Ovary (tissue), 7 donors: ENCODE measurements at regions not wholly inside any gene's neighbourhood (a gene's known extent, or its start where the extent isn't known, plus 50 kb on each side); places are given as distances from the start of the nearest gene placed in this dataset.

ENCODE experiments used
- DNase-seq, 5 donors: peaks; one replicate each; pipeline ENCODE4 v3.0.0-alpha.2; 2019 to 2020
- H3K27ac ChIP-seq, 2 donors: fragments of 200-600 bp; one replicate each; pipeline versions ENCODE4 v1.5.1 to v1.8.0; 2019 to 2022
- H3K27me3 ChIP-seq: fragments of 200-600 bp; one replicate; pipeline ENCODE4 v1.8.0; 2022
- H3K36me3 ChIP-seq: fragments of 200-600 bp; sonication (generic); one replicate; pipeline ENCODE4 v1.5.1; 2019
- H3K4me1 ChIP-seq: one replicate; pipeline ENCODE4 v1.8.1; 2013; ENCODE audit warnings: mild to moderate bottlenecking, moderate library complexity; ENCODE audit not compliant: insufficient read depth
- H3K4me3 ChIP-seq: fragments of 200-600 bp; sonication (generic); one replicate; pipeline ENCODE4 v1.5.1; 2017
- H3K9me3 ChIP-seq, 2 donors: fragments of 200-600 bp in 1 of 2; sonication (generic) in 1 of 2; one replicate each; pipeline versions ENCODE4 v1.5.1 to v1.8.1; 2013 to 2019; ENCODE audit warnings: mild to moderate bottlenecking in 1 of 2, moderate library complexity in 1 of 2
- CTCF ChIP-seq, 3 donors: fragments of 450-650 bp in 2 of 3; fragments of 200-600 bp in 1 of 3; IDR thresholded peaks; one replicate each; pipeline versions ENCODE4 v1.5.1 to v1.8.0; 2016 to 2022; ENCODE audit warnings: antibody characterized with exemption in 3 of 3, mild to moderate bottlenecking in 1 of 3
- EP300 ChIP-seq: sonication (generic); formaldehyde crosslinking; IDR thresholded peaks from one replicate; pipeline ENCODE4 v1.6.1; 2017; ENCODE audit warnings: antibody characterized with exemption
- POLR2A ChIP-seq: fragments of 450-650 bp; IDR thresholded peaks from one replicate; pipeline ENCODE4 v1.6.1; 2017; ENCODE audit warnings: antibody characterized with exemption, mild to moderate bottlenecking, moderate library complexity
- WGBS, 3 donors: extraction: QIAGEN DNeasy Blood & Tissue Kit in 1 of 3; methylation state at CpG; one replicate each; pipeline versions ENCODE4 v1.1.5 to v1.1.7; 2013 to 2017; 5-methylcytosine and 5-hydroxymethylcytosine counted together
- intact Hi-C, 4 donors: fragments of 100-400 bp; cut with DNase I; formaldehyde crosslinking; loops; one replicate each; pipeline versions ENCODE4 v1.11.0 to v1.15.1; 2022 to 2023
- donor health status: DM: no; HTN: no; CAD: no; lungs with moderate emphysema.
- donor health status: DM: no; HTN: no; CAD: no.
- donor health status: Bipolar disorder and iron deficiency.
- donor health status: DM: no; HTN: no; CAD: no.
- donor health status: DM: yes; HTN: yes; CAD: no.

DNA sequence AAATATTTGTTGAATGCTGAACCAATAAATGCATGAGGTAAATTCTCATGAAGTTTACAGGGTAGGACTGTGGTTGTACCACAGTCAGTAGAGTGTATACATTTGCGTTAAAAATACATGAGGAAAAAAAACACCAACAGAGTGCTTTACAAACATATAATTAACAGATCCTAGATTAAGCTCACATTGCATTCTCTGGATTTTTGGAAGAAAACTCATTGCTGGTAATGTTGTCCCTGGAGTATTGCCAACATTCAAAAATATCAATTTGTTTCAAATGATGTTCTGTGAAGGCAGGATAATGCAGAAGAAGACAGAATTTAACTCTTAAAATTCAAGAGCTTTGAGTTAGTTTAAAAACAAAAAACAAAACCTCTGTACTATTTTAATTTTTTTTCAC, 95.5 kb downstream of the MBL2 start:
- H3K4me1 ChIP-seq, result no peaks in the 10 kb centered on the region
- H3K36me3 ChIP-seq, result no peaks in the 10 kb centered on the region
- H3K27me3 ChIP-seq, result no peaks in the 10 kb centered on the region
- TF ChIP-seq POLR2A (no peak), EP300 (no peak), CTCF (IDR thresholded peaks at IDR 0.05) (no peak)
- H3K9me3 ChIP-seq, result no peaks in the 10 kb centered on the region
- H3K27ac ChIP-seq, result no peak overlapping the region
- intact Hi-C loops, result no loop called here
- no peak overlapping the region for H3K4me3 ChIP-seq
- no peak for DNase-seq
- WGBS, 3 donors, result 30 to 69% (median 37%) methylated on average over 1 of the region's 1 CpG

DNA sequence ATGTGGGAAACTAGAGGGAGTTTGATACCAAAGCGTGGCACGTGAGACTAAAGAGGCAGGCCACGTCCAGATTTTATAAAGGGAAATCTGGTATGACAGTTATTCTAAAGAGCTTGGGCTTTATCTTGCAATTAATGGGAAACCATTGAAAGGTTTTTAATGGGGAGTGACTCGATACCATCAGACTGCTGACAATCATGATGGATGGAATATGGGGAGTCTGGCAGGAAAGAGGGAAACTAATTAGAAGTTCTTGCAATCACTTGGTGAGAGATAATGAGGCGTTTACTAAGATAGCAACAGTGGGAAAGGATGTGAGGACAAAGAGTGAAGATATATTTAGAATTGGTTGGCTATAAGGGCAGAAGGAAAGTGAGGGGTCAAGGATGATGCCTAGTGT, 94.0 kb downstream of the MBL2 start:
- Histone ChIP-seq H3K27ac (no peak overlapping the region), H3K9me3 (no peaks in the 10 kb centered on the region), H3K4me3 (no peak overlapping the region), H3K36me3 (no peaks in the 10 kb centered on the region), H3K27me3 (no peaks in the 10 kb centered on the region), H3K4me1 (no peaks in the 10 kb centered on the region)
- TF ChIP-seq EP300 (no peak), POLR2A (no peak), CTCF (IDR thresholded peaks at IDR 0.05) (no peak)
- intact Hi-C loops, result no loop called here
- 23 to 40% (median 31%) methylated on average over 5 of the region's 5 CpGs for WGBS, 3 donors
- no peak for DNase-seq

GRCh38 chr10:52679117-52679516, 93.5 kb downstream of the MBL2 start:
- WGBS, 3 donors, result 63 to 68% (median 66%) methylated on average over 6 of the region's 6 CpGs
- H3K4me1 ChIP-seq, result no peaks in the 10 kb centered on the region
- H3K4me3 ChIP-seq, result no peak overlapping the region
- H3K36me3 ChIP-seq, result no peaks in the 10 kb centered on the region
- no peak overlapping the region for H3K27ac ChIP-seq
- no peak for TF ChIP-seq POLR2A
- no peak for TF ChIP-seq EP300
- no peak for TF ChIP-seq CTCF (IDR thresholded peaks at IDR 0.05)
- no peak for DNase-seq
- no peaks in the 10 kb centered on the region for H3K9me3 ChIP-seq
- H3K27me3 ChIP-seq, result no peaks in the 10 kb centered on the region
- intact Hi-C loops, result no loop called here

DNA sequence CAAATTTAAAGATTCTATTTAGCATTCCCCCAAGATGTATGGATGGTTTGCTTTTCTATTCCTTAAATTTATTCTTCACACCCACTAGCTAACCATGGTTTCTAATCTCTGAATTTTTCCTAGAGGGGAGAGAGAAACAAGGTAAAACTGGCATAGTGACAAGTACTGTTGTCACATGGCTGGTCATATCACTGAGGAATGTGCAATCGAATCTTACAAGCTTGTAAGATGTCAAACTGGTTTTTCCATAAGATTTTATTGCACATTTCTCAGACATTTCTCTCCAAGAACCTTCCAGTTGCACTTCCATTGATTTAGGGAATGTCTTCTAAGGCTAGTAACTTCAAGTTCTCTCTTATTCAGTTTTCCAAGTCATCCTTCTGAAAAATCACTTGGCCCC, 89.8 kb downstream of the MBL2 start:
- Histone ChIP-seq H3K4me1 (no peaks in the 10 kb centered on the region), H3K9me3 (no peaks in the 10 kb centered on the region), H3K27ac (no peak overlapping the region), H3K36me3 (no peaks in the 10 kb centered on the region), H3K4me3 (no peak overlapping the region), H3K27me3 (no peaks in the 10 kb centered on the region)
- TF ChIP-seq CTCF (IDR thresholded peaks at IDR 0.05) (no peak), EP300 (no peak), POLR2A (no peak)
- no peak for DNase-seq
- intact Hi-C loops, result no loop called here
- 22 to 57% (median 53%) methylated on average over 1 of the region's 1 CpG for WGBS, 3 donors

- intact Hi-C loops, result no loop called here
Measured at GRCh38 chr10:52683776-52684175, 88.8 kb downstream of the MBL2 start.

More at GRCh38 chr10:52683776-52684175, 88.8 kb downstream of the MBL2 start:
- TF ChIP-seq CTCF (IDR thresholded peaks at IDR 0.05) (no peak), POLR2A (no peak)
- 79 to 91% (median 90%) methylated on average over 2 of the region's 2 CpGs for WGBS, 3 donors
- no peaks in the 10 kb centered on the region for H3K4me1 ChIP-seq
- no peaks in the 10 kb centered on the region for H3K27me3 ChIP-seq
- no peak for DNase-seq
- H3K27ac ChIP-seq, result no peak overlapping the region
- no peaks in the 10 kb centered on the region for H3K9me3 ChIP-seq
- H3K4me3 ChIP-seq, result no peak overlapping the region
- H3K36me3 ChIP-seq, result no peaks in the 10 kb centered on the region
